ENCODE measurements at regions not wholly inside any gene's neighbourhood (a gene's known extent, or its start where the extent isn't known, plus 50 kb on each side); places are given as distances from the start of the nearest gene placed in this dataset.
"Not testable (repeated sequence)": the region's sequence is repeated elsewhere in the genome, so short reads cannot be mapped to it uniquely, and the experiment has no call there.

DNA sequence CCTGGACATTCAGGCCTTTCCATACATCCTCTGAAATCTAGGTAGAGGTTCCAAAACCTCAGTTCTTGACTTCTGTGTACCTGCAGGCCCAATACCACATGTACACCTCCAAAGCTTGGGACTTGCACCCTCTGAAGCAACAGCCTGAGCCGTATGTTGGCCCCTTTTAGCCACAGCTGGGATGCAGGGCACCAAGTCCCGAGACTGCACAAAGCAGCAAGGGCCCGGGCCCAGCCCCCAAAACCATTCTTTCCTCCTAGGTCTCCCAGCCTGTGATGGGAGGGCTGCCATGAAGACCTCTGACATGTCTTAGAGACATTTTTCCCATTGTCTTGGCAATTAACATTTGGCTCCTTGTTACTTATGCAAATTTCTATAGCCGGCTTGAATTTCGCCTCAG is 107.4 kb upstream of the FRMD1 start:
- Histone ChIP-seq H3K27me3 (ENCODE audit: control insufficient read depth in 2 of 2, insufficient read depth in 2 of 2, low read length in 2 of 2) (no peaks in the 10 kb centered on the region), H3K4me3 (ENCODE audit: low read length in 2 of 2) (no peak overlapping the region), H3K9me3 (ENCODE audit: control insufficient read depth in 2 of 2, low read length in 2 of 2) (no peaks in the 10 kb centered on the region), H3K36me3 (ENCODE audit: control insufficient read depth in 2 of 2, insufficient read depth in 2 of 2, low read length in 2 of 2) (no peaks in the 10 kb centered on the region), H3K4me1 (ENCODE audit: control insufficient read depth in 2 of 2, insufficient read depth in 2 of 2, low read length in 2 of 2) (no peaks in the 10 kb centered on the region), H3K27ac (ENCODE audit: low read depth in 2 of 2, low read length in 2 of 2) (no peak overlapping the region), H3K9ac (ENCODE audit: low read depth in 1 of 2, low read length in 2 of 2) (no peak overlapping the region)

DNA sequence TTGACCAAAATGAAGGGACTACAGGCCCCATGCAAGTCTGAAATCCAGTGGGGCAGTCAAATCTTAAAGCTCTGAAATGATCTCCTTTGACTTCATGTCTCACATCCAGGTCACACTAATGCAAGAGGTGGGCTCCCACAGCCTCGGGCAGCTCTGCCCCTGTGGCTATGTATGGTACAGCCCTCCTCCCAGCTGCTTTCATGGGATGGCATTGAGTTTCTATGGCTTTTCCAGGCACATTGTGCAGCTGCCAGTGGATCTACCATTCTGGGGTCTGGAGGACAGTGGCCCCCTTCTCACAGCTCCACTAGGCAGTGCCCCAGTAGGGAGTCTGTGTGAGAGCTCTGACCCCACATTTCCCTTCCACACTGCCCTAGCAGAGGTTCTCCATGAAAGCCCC is 107.0 kb upstream of the FRMD1 start:
- not testable (repeated sequence) for H3K27ac ChIP-seq (ENCODE audit: low read depth in 2 of 2, low read length in 2 of 2); H3K4me3 ChIP-seq (ENCODE audit: low read length in 2 of 2); H3K36me3 ChIP-seq (ENCODE audit: control insufficient read depth in 2 of 2, insufficient read depth in 2 of 2, low read length in 2 of 2); H3K9ac ChIP-seq (ENCODE audit: low read depth in 1 of 2, low read length in 2 of 2); H3K4me1 ChIP-seq (ENCODE audit: control insufficient read depth in 2 of 2, insufficient read depth in 2 of 2, low read length in 2 of 2); H3K27me3 ChIP-seq (ENCODE audit: control insufficient read depth in 2 of 2, insufficient read depth in 2 of 2, low read length in 2 of 2); H3K9me3 ChIP-seq (ENCODE audit: control insufficient read depth in 2 of 2, low read length in 2 of 2)

DNA sequence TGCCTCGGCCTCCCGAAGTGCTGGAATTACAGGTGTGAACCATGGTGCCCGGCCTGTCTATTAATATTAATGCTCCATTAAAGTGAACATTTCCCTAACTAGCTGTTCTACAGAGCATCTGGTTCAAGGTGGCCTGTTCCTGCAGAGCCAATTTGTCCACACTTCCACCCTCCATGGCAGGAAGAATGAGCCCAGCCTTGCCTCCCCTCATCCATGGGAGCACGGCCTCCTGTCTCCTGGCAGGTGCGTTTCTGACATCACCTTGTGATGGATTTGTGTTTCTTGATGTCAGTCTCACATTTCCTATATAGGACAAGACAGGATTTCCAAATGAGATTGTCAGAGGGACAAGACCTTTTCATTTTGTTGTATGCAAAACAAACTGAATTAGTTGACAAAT is 105.7 kb upstream of the FRMD1 start:
- Histone ChIP-seq H3K9ac (ENCODE audit: low read depth in 1 of 2, low read length in 2 of 2) (no peak overlapping the region), H3K27ac (ENCODE audit: low read depth in 2 of 2, low read length in 2 of 2) (no peak overlapping the region), H3K4me1 (ENCODE audit: control insufficient read depth in 2 of 2, insufficient read depth in 2 of 2, low read length in 2 of 2) (no peaks in the 10 kb centered on the region), H3K36me3 (ENCODE audit: control insufficient read depth in 2 of 2, insufficient read depth in 2 of 2, low read length in 2 of 2) (no peaks in the 10 kb centered on the region), H3K4me3 (ENCODE audit: low read length in 2 of 2) (no peak overlapping the region), H3K9me3 (ENCODE audit: control insufficient read depth in 2 of 2, low read length in 2 of 2) (no peaks in the 10 kb centered on the region), H3K27me3 (ENCODE audit: control insufficient read depth in 2 of 2, insufficient read depth in 2 of 2, low read length in 2 of 2) (no peaks in the 10 kb centered on the region)

DNA sequence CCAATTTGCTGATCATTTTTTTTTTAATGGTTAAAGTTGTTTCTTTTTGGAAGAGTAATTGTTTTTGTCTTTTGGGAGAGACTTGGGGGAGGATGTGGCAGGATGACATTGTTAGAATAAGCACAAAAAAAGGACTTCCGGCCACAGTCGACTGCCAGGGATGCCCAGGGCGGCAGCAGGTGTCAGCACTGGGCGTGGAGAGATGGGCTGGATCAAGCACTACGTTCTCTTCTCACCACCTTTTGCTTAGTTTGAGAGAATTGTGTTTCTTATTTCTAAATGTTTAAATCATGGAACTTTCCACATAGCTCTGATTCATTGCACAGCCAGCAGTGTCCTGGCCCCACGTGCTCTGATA is 104.6 kb upstream of the FRMD1 start:
- Histone ChIP-seq H3K36me3 (ENCODE audit: control insufficient read depth in 2 of 2, insufficient read depth in 2 of 2, low read length in 2 of 2) (no peaks in the 10 kb centered on the region), H3K27me3 (ENCODE audit: control insufficient read depth in 2 of 2, insufficient read depth in 2 of 2, low read length in 2 of 2) (no peaks in the 10 kb centered on the region), H3K4me1 (ENCODE audit: control insufficient read depth in 2 of 2, insufficient read depth in 2 of 2, low read length in 2 of 2) (no peaks in the 10 kb centered on the region), H3K9me3 (ENCODE audit: control insufficient read depth in 2 of 2, low read length in 2 of 2) (no peaks in the 10 kb centered on the region), H3K27ac (ENCODE audit: low read depth in 2 of 2, low read length in 2 of 2) (no peak overlapping the region), H3K9ac (ENCODE audit: low read depth in 1 of 2, low read length in 2 of 2) (no peak overlapping the region), H3K4me3 (ENCODE audit: low read length in 2 of 2) (no peak overlapping the region)

DNA sequence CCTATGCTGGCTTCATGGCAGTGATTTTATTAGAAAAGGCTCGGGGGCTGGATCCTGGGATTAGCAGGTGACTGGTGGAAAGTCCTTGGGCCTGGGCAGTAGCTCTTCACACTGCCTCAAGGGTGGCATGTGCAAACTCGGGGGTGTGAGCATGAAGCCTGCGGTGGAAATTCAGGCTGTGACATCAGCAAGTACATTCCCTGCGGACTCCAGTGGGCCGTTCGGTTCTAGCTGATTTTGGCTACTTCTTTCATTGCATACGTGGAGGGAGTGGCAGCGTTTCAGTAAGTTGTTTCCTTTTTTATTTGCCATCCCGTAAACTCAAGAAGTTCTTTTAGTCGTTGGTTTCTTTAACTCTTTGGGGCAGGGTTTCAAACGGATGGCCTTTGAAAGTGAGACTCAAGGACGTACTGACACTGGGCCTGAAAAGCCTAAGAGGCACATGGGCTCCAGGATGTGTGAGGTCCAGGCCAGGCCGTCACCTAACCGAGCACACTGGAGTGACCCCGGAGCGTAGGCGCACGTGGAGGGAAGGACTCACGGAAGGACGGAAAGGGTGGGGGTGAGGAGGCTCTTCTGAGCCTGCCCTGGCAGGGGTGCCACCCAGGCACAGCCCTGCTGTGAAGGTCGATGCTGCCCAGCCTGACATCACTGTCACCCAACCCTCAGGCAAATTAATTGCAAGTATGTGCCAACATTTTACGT is 104.0 kb upstream of the FRMD1 start:
- Histone ChIP-seq H3K4me1 (ENCODE audit: control insufficient read depth in 2 of 2, insufficient read depth in 2 of 2, low read length in 2 of 2) (no peaks in the 10 kb centered on the region), H3K27me3 (ENCODE audit: control insufficient read depth in 2 of 2, insufficient read depth in 2 of 2, low read length in 2 of 2) (no peaks in the 10 kb centered on the region), H3K27ac (ENCODE audit: low read depth in 2 of 2, low read length in 2 of 2) (no peak overlapping the region), H3K9ac (ENCODE audit: low read depth in 1 of 2, low read length in 2 of 2) (no peak overlapping the region), H3K9me3 (ENCODE audit: control insufficient read depth in 2 of 2, low read length in 2 of 2) (no peaks in the 10 kb centered on the region), H3K36me3 (ENCODE audit: control insufficient read depth in 2 of 2, insufficient read depth in 2 of 2, low read length in 2 of 2) (no peaks in the 10 kb centered on the region), H3K4me3 (ENCODE audit: low read length in 2 of 2) (no peak overlapping the region)

DNA sequence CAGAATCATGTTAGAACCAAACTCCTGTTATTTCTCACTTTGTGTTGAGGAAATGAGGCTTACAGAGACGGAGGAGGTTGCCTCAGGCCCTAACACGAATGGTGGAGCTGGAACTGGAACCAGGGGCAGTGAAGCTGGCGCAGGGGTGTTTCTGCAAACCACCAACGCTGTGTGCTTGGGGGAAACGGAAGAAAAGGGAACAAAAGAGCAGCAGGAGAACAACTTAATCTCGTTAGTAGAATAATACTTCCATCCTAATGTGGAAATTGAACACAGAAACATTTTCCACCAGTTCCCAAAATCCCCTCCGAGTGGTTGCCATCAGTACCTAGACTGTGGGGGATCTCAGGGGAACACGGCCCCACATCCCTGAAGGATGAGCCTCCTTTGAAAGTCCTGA is 103.4 kb upstream of the FRMD1 start:
- Histone ChIP-seq H3K4me3 (ENCODE audit: low read length in 2 of 2) (no peak overlapping the region), H3K4me1 (ENCODE audit: control insufficient read depth in 2 of 2, insufficient read depth in 2 of 2, low read length in 2 of 2) (no peaks in the 10 kb centered on the region), H3K9ac (ENCODE audit: low read depth in 1 of 2, low read length in 2 of 2) (no peak overlapping the region), H3K27ac (ENCODE audit: low read depth in 2 of 2, low read length in 2 of 2) (no peak overlapping the region), H3K27me3 (ENCODE audit: control insufficient read depth in 2 of 2, insufficient read depth in 2 of 2, low read length in 2 of 2) (no peaks in the 10 kb centered on the region), H3K36me3 (ENCODE audit: control insufficient read depth in 2 of 2, insufficient read depth in 2 of 2, low read length in 2 of 2) (no peaks in the 10 kb centered on the region), H3K9me3 (ENCODE audit: control insufficient read depth in 2 of 2, low read length in 2 of 2) (no peaks in the 10 kb centered on the region)

DNA sequence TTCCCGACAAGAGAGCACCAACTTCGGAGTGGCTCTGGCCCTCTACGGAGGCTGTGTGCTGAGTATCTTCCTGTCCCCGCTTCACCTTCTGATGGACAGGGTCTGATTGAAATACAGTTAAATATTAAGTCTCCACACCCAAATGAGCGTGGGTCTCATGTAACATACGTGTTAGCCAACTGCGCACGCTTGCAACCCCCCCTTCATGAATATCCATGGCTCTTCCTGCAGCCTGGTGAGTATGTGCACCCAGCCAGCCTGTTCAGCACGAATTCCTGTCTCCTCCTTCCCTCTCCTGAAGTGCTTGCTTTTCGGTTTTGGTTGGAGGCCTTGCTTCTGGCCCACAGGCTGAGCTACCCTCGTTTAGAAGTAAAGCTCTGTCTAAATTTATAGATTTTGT is 102.9 kb upstream of the FRMD1 start:
- Histone ChIP-seq H3K4me3 (ENCODE audit: low read length in 2 of 2) (no peak overlapping the region), H3K36me3 (ENCODE audit: control insufficient read depth in 2 of 2, insufficient read depth in 2 of 2, low read length in 2 of 2) (no peaks in the 10 kb centered on the region)

DNA sequence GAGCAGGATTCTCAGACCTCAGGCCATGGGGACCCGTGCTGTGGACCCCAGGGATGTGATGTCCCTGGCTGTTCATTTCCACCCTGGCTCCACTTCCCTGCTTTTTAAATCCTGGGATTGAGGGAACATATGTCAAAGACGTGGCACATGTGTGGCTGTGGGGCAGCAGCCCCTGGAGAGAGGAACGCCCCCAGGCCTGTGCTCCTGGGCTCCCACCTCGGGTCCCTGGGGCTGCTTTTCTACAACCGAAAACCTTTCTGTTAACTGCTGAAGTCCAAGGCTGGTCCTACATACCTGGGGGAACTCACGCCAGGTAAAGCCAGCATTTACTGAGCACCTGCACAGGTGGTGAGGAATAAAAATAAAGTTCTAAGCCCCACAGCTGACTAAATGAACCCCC is 102.3 kb upstream of the FRMD1 start:
- Histone ChIP-seq H3K4me3 (ENCODE audit: low read length in 2 of 2) (no peak overlapping the region), H3K9ac (ENCODE audit: low read depth in 1 of 2, low read length in 2 of 2) (no peak overlapping the region), H3K4me1 (ENCODE audit: control insufficient read depth in 2 of 2, insufficient read depth in 2 of 2, low read length in 2 of 2) (no peaks in the 10 kb centered on the region), H3K27ac (ENCODE audit: low read depth in 2 of 2, low read length in 2 of 2) (no peak overlapping the region), H3K27me3 (ENCODE audit: control insufficient read depth in 2 of 2, insufficient read depth in 2 of 2, low read length in 2 of 2) (no peaks in the 10 kb centered on the region), H3K9me3 (ENCODE audit: control insufficient read depth in 2 of 2, low read length in 2 of 2) (no peaks in the 10 kb centered on the region), H3K36me3 (ENCODE audit: control insufficient read depth in 2 of 2, insufficient read depth in 2 of 2, low read length in 2 of 2) (no peaks in the 10 kb centered on the region)

More for the DNA sequence above, 102.9 kb upstream of the FRMD1 start:
- no peak overlapping the region for H3K9ac ChIP-seq (ENCODE audit: low read depth in 1 of 2, low read length in 2 of 2)
- H3K27me3 ChIP-seq (ENCODE audit: control insufficient read depth in 2 of 2, insufficient read depth in 2 of 2, low read length in 2 of 2) = no peaks in the 10 kb centered on the region
- H3K9me3 ChIP-seq (ENCODE audit: control insufficient read depth in 2 of 2, low read length in 2 of 2) = no peaks in the 10 kb centered on the region
- H3K4me1 ChIP-seq (ENCODE audit: control insufficient read depth in 2 of 2, insufficient read depth in 2 of 2, low read length in 2 of 2) = no peaks in the 10 kb centered on the region
- H3K27ac ChIP-seq (ENCODE audit: low read depth in 2 of 2, low read length in 2 of 2) = no peak overlapping the region

DNA sequence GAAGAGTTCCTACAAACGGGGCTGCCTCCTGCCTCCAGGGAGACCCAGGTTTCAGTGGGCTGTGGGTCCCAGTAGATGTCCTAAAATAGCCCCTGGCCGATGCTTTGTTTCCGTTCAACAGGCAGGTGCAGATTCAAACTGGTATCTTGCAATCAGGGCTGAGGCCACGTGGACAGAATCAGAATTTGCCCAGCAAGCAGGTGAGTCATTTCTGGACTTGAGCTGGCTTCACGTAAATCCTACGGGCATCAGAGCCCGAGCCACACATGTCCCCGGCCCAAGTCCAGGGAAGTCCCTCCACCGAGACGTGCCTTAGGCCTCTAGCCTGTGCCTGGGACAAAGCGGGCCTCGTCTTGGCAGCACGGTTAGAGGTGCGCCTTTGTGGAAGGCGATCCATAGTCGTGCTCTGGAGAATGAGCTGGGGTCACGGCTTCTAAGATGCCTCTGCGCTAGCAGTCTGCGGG is 101.6 kb upstream of the FRMD1 start:
- no peak overlapping the region for H3K4me3 ChIP-seq (ENCODE audit: low read length in 2 of 2)
- H3K27ac ChIP-seq (ENCODE audit: low read depth in 2 of 2, low read length in 2 of 2) = no peak overlapping the region
- H3K9ac ChIP-seq (ENCODE audit: low read depth in 1 of 2, low read length in 2 of 2) = no peak overlapping the region
- H3K27me3 ChIP-seq (ENCODE audit: control insufficient read depth in 2 of 2, insufficient read depth in 2 of 2, low read length in 2 of 2) = no peaks in the 10 kb centered on the region
- H3K4me1 ChIP-seq (ENCODE audit: control insufficient read depth in 2 of 2, insufficient read depth in 2 of 2, low read length in 2 of 2) = no peaks in the 10 kb centered on the region
- no peaks in the 10 kb centered on the region for H3K9me3 ChIP-seq (ENCODE audit: control insufficient read depth in 2 of 2, low read length in 2 of 2)
- no peaks in the 10 kb centered on the region for H3K36me3 ChIP-seq (ENCODE audit: control insufficient read depth in 2 of 2, insufficient read depth in 2 of 2, low read length in 2 of 2)

DNA sequence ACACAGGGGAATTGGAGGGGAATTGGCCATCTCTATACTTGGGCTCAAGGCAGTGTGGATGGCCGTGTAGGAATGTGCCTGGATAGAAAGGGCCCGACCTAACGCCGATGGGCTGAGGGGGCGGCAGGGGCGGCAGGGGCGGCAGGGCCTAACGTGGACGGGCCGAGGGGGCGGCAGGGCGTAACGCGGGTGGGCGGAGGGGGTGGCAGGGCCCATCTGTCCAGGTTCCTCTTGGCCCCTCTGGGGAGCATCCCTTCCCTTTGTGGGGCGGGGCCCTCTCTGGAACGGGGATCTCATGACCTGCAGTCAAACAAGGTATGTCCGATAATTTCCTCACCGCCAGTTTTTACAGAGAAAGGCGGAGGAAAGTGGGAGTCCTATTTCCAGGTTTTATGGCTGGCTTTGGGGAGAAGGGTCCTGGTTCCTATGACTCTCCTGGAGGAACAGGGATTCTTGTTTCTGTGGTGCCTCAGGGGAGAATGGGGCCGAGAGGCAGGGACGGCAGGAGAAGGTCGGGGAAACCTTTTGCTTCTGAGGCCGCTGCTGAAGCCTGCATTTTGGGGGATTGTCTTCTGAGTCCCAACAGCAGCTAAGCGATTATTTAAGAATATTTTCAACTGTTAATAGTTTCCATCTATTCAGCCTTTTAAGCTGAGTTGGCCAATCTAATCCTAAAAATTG is 100.8 kb upstream of the FRMD1 start:
- Histone ChIP-seq H3K9me3 (ENCODE audit: control insufficient read depth in 2 of 2, low read length in 2 of 2) (no peaks in the 10 kb centered on the region), H3K4me3 (ENCODE audit: low read length in 2 of 2) (no peak overlapping the region), H3K9ac (ENCODE audit: low read depth in 1 of 2, low read length in 2 of 2) (no peak overlapping the region), H3K4me1 (ENCODE audit: control insufficient read depth in 2 of 2, insufficient read depth in 2 of 2, low read length in 2 of 2) (no peaks in the 10 kb centered on the region), H3K27ac (ENCODE audit: low read depth in 2 of 2, low read length in 2 of 2) (no peak overlapping the region), H3K36me3 (ENCODE audit: control insufficient read depth in 2 of 2, insufficient read depth in 2 of 2, low read length in 2 of 2) (no peaks in the 10 kb centered on the region), H3K27me3 (ENCODE audit: control insufficient read depth in 2 of 2, insufficient read depth in 2 of 2, low read length in 2 of 2) (no peaks in the 10 kb centered on the region)

Data from mucosa of rectum (tissue), 2 donors.